GM18858 (cell line): ENCODE measurements at regions not wholly inside any gene's neighbourhood (a gene's known extent, or its start where the extent isn't known, plus 50 kb on each side); places are given as distances from the start of the nearest gene placed in this dataset.
"Not testable (repeated sequence)": the region's sequence is repeated elsewhere in the genome, so short reads cannot be mapped to it uniquely, and the experiment has no call there.

Experiments used
- ATAC-seq: cut with Tn5 transposase; IDR thresholded peaks from one replicate; pipeline ENCODE4 v1.9.1; 2021; ENCODE audit not compliant: unreplicated experiment

- ATAC-seq: no peak
Measured at GRCh38 chr4:60723796-60724195, 476.3 kb upstream of the ADGRL3 start.

- no peak for ATAC-seq
Measured at GRCh38 chr4:60724623-60725022, 475.5 kb upstream of the ADGRL3 start.

- no peak for ATAC-seq
Measured at GRCh38 chr4:60726779-60727178, 473.3 kb upstream of the ADGRL3 start.

GRCh38 chr4:60729194-60729593 is 470.9 kb upstream of the ADGRL3 start:
- ATAC-seq: no peak

GRCh38 chr4:60729764-60730163 is 470.4 kb upstream of the ADGRL3 start:
- not testable (repeated sequence) for ATAC-seq

GRCh38 chr4:60737858-60738257 is 462.3 kb upstream of the ADGRL3 start:
- ATAC-seq: no peak

- ATAC-seq: no peak
Measured at GRCh38 chr4:60743654-60744053, 456.5 kb upstream of the ADGRL3 start.

GRCh38 chr4:60744767-60745166 is 455.4 kb upstream of the ADGRL3 start:
- no peak for ATAC-seq

GRCh38 chr4:60745800-60746571 is 454.1 kb upstream of the ADGRL3 start:
- ATAC-seq: no peak

- no peak for ATAC-seq
Measured at GRCh38 chr4:60750962-60751361, 449.2 kb upstream of the ADGRL3 start.

GRCh38 chr4:60757986-60758680 is 442.0 kb upstream of the ADGRL3 start:
- no peak for ATAC-seq

GRCh38 chr4:60759518-60760245 is 440.4 kb upstream of the ADGRL3 start:
- no peak for ATAC-seq

GRCh38 chr4:60780874-60781273 is 419.3 kb upstream of the ADGRL3 start:
- no peak for ATAC-seq

- no peak for ATAC-seq
Measured at GRCh38 chr4:60790608-60791007, 409.5 kb upstream of the ADGRL3 start.

GRCh38 chr4:60794372-60794771 is 405.8 kb upstream of the ADGRL3 start:
- no peak for ATAC-seq

- ATAC-seq: no peak
Measured at GRCh38 chr4:60799214-60799613, 400.9 kb upstream of the ADGRL3 start.

GRCh38 chr4:60800701-60801100 is 399.4 kb upstream of the ADGRL3 start:
- no peak for ATAC-seq

- peak; percentile 45 for ATAC-seq
Measured at GRCh38 chr4:60805500-60806313, 394.4 kb upstream of the ADGRL3 start.

GRCh38 chr4:60808726-60809485 is 391.2 kb upstream of the ADGRL3 start:
- no peak for ATAC-seq

GRCh38 chr4:60809486-60809800 is 390.7 kb upstream of the ADGRL3 start:
- ATAC-seq: no peak
